ENCODE measurements at regions not wholly inside any gene's neighbourhood (a gene's known extent, or its start where the extent isn't known, plus 50 kb on each side); places are given as distances from the start of the nearest gene placed in this dataset.

DNA sequence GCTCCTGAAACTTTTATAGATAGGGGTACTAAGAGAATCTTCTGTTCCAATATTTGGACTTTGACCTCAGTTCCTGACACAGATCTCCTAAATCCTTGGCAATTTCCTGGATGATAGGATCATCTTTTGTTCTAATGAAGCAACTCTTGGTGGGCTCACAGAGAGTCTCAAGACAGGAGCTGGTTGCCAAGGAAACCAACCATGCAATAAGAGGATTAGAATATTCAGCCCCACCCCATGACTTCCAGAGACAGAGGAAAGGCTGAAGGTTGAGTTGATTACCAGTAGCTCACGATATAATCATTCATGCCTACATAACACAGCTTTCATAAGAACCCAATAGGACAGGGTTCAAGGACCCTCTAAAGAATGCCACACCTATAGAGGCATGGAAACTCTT lies 2050.2 kb upstream of the CDH6 start (continued):
- TF ChIP-seq, protein P1, sequence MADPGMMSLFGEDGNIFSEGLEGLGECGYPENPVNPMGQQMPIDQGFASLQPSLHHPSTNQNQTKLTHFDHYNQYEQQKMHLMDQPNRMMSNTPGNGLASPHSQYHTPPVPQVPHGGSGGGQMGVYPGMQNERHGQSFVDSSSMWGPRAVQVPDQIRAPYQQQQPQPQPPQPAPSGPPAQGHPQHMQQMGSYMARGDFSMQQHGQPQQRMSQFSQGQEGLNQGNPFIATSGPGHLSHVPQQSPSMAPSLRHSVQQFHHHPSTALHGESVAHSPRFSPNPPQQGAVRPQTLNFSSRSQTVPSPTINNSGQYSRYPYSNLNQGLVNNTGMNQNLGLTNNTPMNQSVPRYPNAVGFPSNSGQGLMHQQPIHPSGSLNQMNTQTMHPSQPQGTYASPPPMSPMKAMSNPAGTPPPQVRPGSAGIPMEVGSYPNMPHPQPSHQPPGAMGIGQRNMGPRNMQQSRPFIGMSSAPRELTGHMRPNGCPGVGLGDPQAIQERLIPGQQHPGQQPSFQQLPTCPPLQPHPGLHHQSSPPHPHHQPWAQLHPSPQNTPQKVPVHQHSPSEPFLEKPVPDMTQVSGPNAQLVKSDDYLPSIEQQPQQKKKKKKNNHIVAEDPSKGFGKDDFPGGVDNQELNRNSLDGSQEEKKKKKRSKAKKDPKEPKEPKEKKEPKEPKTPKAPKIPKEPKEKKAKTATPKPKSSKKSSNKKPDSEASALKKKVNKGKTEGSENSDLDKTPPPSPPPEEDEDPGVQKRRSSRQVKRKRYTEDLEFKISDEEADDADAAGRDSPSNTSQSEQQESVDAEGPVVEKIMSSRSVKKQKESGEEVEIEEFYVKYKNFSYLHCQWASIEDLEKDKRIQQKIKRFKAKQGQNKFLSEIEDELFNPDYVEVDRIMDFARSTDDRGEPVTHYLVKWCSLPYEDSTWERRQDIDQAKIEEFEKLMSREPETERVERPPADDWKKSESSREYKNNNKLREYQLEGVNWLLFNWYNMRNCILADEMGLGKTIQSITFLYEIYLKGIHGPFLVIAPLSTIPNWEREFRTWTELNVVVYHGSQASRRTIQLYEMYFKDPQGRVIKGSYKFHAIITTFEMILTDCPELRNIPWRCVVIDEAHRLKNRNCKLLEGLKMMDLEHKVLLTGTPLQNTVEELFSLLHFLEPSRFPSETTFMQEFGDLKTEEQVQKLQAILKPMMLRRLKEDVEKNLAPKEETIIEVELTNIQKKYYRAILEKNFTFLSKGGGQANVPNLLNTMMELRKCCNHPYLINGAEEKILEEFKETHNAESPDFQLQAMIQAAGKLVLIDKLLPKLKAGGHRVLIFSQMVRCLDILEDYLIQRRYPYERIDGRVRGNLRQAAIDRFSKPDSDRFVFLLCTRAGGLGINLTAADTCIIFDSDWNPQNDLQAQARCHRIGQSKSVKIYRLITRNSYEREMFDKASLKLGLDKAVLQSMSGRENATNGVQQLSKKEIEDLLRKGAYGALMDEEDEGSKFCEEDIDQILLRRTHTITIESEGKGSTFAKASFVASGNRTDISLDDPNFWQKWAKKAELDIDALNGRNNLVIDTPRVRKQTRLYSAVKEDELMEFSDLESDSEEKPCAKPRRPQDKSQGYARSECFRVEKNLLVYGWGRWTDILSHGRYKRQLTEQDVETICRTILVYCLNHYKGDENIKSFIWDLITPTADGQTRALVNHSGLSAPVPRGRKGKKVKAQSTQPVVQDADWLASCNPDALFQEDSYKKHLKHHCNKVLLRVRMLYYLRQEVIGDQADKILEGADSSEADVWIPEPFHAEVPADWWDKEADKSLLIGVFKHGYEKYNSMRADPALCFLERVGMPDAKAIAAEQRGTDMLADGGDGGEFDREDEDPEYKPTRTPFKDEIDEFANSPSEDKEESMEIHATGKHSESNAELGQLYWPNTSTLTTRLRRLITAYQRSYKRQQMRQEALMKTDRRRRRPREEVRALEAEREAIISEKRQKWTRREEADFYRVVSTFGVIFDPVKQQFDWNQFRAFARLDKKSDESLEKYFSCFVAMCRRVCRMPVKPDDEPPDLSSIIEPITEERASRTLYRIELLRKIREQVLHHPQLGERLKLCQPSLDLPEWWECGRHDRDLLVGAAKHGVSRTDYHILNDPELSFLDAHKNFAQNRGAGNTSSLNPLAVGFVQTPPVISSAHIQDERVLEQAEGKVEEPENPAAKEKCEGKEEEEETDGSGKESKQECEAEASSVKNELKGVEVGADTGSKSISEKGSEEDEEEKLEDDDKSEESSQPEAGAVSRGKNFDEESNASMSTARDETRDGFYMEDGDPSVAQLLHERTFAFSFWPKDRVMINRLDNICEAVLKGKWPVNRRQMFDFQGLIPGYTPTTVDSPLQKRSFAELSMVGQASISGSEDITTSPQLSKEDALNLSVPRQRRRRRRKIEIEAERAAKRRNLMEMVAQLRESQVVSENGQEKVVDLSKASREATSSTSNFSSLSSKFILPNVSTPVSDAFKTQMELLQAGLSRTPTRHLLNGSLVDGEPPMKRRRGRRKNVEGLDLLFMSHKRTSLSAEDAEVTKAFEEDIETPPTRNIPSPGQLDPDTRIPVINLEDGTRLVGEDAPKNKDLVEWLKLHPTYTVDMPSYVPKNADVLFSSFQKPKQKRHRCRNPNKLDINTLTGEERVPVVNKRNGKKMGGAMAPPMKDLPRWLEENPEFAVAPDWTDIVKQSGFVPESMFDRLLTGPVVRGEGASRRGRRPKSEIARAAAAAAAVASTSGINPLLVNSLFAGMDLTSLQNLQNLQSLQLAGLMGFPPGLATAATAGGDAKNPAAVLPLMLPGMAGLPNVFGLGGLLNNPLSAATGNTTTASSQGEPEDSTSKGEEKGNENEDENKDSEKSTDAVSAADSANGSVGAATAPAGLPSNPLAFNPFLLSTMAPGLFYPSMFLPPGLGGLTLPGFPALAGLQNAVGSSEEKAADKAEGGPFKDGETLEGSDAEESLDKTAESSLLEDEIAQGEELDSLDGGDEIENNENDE (IDR thresholded peaks at IDR 0.05; ENCODE audit: insufficient replicate concordance, low read length) = no peak

Measured in H1 (cell line).